Natural killer cell (primary cell): ENCODE measurements at regions not wholly inside any gene's neighbourhood (a gene's known extent, or its start where the extent isn't known, plus 50 kb on each side); places are given as distances from the start of the nearest gene placed in this dataset.

ENCODE experiments used
- ATAC-seq, 3 donors: fragments of 150-1000 bp in 2 of 3; fragments of 200-7000 bp in 1 of 3; cut with Tn5 transposase; 1 replicate in 1 of 3; 2 replicates in 2 of 3; pipeline ENCODE4 v1.10.0; 2021; ENCODE audit warnings: mild to moderate bottlenecking in 2 of 3, moderate library complexity in 2 of 3
- DNase-seq, 2 donors: peaks; one replicate each; pipeline versions ENCODE4 v3.0.0 to v3.0.0-alpha.2; 2013 to 2021; ENCODE audit warnings: mixed read lengths in 1 of 2
- H3K27ac ChIP-seq: one replicate; pipeline ENCODE4 v1.5.1; 2013; ENCODE audit warnings: mild to moderate bottlenecking, low read length
- H3K27me3 ChIP-seq: one replicate; pipeline ENCODE4 v1.6.1; 2013; ENCODE audit warnings: low read length; ENCODE audit not compliant: control insufficient read depth, insufficient read depth
- H3K36me3 ChIP-seq: one replicate; pipeline ENCODE4 v1.6.1; 2013; ENCODE audit warnings: low read length; ENCODE audit not compliant: control insufficient read depth, insufficient read depth
- H3K4me1 ChIP-seq: one replicate; pipeline ENCODE4 v1.6.1; 2013; ENCODE audit warnings: low read length; ENCODE audit not compliant: control insufficient read depth, insufficient read depth
- H3K4me3 ChIP-seq: one replicate; pipeline ENCODE4 v1.5.1; 2013; ENCODE audit warnings: low read length
- H3K9me3 ChIP-seq: one replicate; pipeline ENCODE4 v1.6.1; 2013; ENCODE audit warnings: low read length; ENCODE audit not compliant: control insufficient read depth, insufficient read depth
- H3K27ac Mint-ChIP-seq, 2 donors: one replicate each; pipeline ENCODE4 v1.8.0; 2022; ENCODE audit warnings: mild to moderate bottlenecking in 2 of 2, mixed read lengths in 2 of 2, moderate library complexity in 1 of 2
- H3K27me3 Mint-ChIP-seq, 2 donors: one replicate each; pipeline ENCODE4 v1.8.0; 2022; ENCODE audit warnings: low read depth in 2 of 2, mixed read lengths in 2 of 2
- H3K36me3 Mint-ChIP-seq: one replicate; pipeline ENCODE4 v1.8.0; 2022; ENCODE audit warnings: mixed read lengths
- H3K4me1 Mint-ChIP-seq, 2 donors: one replicate each; pipeline ENCODE4 v1.8.0; 2022; ENCODE audit warnings: mixed read lengths in 2 of 2
- H3K4me3 Mint-ChIP-seq: one replicate; pipeline ENCODE4 v1.8.0; 2022; ENCODE audit warnings: mild to moderate bottlenecking, moderate library complexity, mixed read lengths
- H3K9me3 Mint-ChIP-seq, 2 donors: one replicate each; pipeline ENCODE4 v1.8.0; 2022; ENCODE audit warnings: mixed read lengths in 2 of 2
- CTCF ChIP-seq: fragments of 200-600 bp; IDR thresholded peaks from one replicate; pipeline ENCODE4 v1.8.0; 2022; ENCODE audit warnings: antibody characterized with exemption
- WGBS: methylation state at CpG from one replicate; pipeline ENCODE4 v1.1.7; 2013; ENCODE audit warnings: missing lambda C conversion rate; ENCODE audit not compliant: insufficient coverage; 5-methylcytosine and 5-hydroxymethylcytosine counted together
- intact Hi-C: fragments of 100-400 bp; cut with micrococcal nuclease; formaldehyde crosslinking; loops from one replicate; pipeline ENCODE4 v1.14.2; 2022

DNA sequence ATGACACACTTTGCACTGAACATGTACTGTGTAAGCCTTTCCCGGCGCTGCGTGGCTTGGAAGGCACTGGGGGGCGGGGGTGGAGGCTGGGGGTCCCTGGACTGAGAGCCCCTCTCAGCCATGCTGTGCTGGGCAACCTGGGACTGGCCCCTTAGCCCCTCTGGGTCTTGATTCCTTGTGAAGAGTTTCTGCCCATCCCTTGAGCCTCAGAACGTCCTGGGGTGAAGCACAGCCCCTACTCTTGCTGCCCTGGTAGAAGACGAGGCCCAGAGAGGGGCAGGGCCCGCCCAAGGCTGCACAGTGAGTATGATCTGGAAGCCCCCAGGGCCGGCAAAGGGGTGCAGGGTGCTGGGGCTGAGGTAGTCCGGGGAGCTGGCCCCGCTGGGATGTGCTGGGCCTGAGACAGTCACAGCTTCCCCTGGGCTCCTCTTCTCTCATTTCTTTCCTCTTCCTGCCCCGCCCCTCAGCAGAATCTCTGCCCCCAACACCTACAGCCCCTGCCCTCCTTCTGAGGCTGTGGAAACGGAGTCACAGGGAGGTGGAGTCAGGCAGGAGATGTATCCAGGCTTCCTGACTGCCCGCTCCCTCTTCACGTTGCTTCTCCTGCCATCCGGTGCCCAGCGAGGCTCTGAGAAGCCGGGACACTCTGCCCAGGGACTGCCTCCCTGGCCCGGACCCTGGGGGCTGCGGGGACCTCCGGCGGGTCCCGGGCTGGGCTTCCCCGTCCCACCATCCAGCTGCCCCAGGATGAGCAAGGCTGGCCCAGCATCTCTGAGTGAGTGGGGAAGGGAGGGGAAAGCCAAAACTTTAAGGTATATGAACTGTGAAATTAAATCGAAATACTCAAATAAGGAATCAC is 60.5 kb downstream of the UNCX start:
- no peak for ATAC-seq
- Histone ChIP-seq H3K27me3 (peaks cover 3% of the 10 kb centered on the region), H3K4me1 (peaks cover 45% of the 10 kb centered on the region), H3K27ac (no peak overlapping the region), H3K4me3 (no peak overlapping the region), H3K36me3 (no peaks in the 10 kb centered on the region), H3K9me3 (no peaks in the 10 kb centered on the region)
- WGBS, result 62% methylated on average over 22 of the region's 24 CpGs
- Mint-ChIP-seq H3K27ac (peak overlapping the region in 1 of 2 donors; percentile 16), H3K27me3 (no peaks in the 10 kb centered on the region), H3K4me1 (peaks cover 0 to 38% of the 10 kb centered on the region in 2 donors), H3K9me3 (no peaks in the 10 kb centered on the region), H3K36me3 (no peaks in the 10 kb centered on the region), H3K4me3 (no peak overlapping the region)
- no peak for DNase-seq
- no peak for TF ChIP-seq CTCF
- intact Hi-C loops, result no loop called here

DNA sequence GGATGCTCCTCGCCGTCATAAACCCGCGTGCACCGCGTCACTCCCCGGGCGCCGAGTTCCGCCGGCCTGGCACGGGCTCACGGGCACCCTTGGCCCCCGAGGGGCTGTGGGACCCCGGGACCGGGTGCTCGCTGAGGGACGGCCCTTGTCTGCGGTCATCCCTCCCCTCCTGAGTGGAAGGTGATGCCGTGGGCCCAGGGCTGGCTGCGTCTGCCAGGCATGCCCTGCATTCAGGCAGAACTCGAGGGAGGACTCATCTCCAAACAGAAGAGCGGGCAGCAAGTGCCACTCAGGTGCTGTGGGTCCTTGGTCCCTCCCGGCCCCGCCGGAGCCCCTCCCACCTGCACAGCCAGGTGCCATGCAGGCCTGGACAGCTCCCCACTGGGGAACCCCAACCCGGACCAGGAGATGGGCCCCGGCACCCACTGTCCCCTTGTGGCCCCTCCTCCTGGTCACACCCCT is 61.3 kb downstream of the UNCX start:
- Histone ChIP-seq H3K4me1 (peaks cover 45% of the 10 kb centered on the region), H3K4me3 (no peak overlapping the region), H3K9me3 (no peaks in the 10 kb centered on the region), H3K27me3 (peaks cover 3% of the 10 kb centered on the region), H3K36me3 (no peaks in the 10 kb centered on the region), H3K27ac (peak overlapping the region; percentile 25)
- no peaks in the 10 kb centered on the region for H3K9me3 Mint-ChIP-seq
- DNase-seq (no peak), ATAC-seq (no peak)
- peak overlapping the region in 1 of 2 donors; percentile 47 for H3K27ac Mint-ChIP-seq
- intact Hi-C loops, result no loop called here
- no peak overlapping the region for H3K4me3 Mint-ChIP-seq
- H3K4me1 Mint-ChIP-seq, result peaks cover 0 to 38% of the 10 kb centered on the region in 2 donors
- 84% methylated on average over 28 of the region's 28 CpGs for WGBS
- H3K36me3 Mint-ChIP-seq, result no peaks in the 10 kb centered on the region
- no peaks in the 10 kb centered on the region for H3K27me3 Mint-ChIP-seq
- TF ChIP-seq CTCF, result no peak

DNA sequence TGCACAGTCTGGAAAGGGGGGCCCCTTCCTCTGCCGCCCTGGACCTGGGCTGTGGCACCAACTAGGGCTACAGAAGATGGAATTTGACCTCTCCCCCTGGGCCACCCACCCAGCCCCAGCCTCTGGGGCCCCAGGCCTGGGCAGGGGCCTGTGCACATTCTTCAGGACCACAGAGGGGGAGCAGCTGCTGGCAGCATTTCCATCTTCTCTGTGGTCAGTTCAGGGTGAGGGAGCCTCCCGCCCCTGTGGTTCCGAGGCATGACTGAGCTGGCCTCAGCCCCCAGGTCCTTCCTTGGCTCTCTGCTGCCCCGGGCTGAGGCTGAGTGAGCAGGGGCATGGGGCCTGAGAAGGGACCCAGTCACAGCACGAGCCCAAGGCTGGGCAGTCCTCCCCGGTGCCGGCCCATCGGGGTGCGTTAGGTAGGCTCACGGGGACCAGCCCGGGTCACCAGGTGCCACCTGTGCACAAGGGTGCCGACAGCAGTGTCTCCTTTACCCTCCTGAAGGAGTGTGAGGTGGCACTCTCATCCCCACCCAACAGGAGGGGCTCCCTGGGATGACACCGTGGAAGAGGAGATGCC is 63.2 kb downstream of the UNCX start:
- no peaks in the 10 kb centered on the region for H3K36me3 ChIP-seq
- no peak overlapping the region for H3K27ac ChIP-seq
- TF ChIP-seq CTCF, result no peak
- H3K4me1 ChIP-seq, result peaks cover 36% of the 10 kb centered on the region
- WGBS, result 85% methylated on average over 13 of the region's 13 CpGs
- H3K9me3 Mint-ChIP-seq, result no peaks in the 10 kb centered on the region
- no peak overlapping the region for H3K4me3 ChIP-seq
- H3K9me3 ChIP-seq, result no peaks in the 10 kb centered on the region
- intact Hi-C loops, result no loop called here
- peaks cover 0 to 24% of the 10 kb centered on the region in 2 donors for H3K4me1 Mint-ChIP-seq
- H3K36me3 Mint-ChIP-seq, result no peaks in the 10 kb centered on the region
- ATAC-seq (peak in 1 of 3 donors; percentile 25), DNase-seq (no peak)
- no peak overlapping the region for H3K4me3 Mint-ChIP-seq
- H3K27me3 Mint-ChIP-seq, result no peaks in the 10 kb centered on the region
- no peak overlapping the region for H3K27ac Mint-ChIP-seq
- peaks cover 3% of the 10 kb centered on the region for H3K27me3 ChIP-seq
